ENCODE measurements at regions not wholly inside any gene's neighbourhood (a gene's known extent, or its start where the extent isn't known, plus 50 kb on each side); places are given as distances from the start of the nearest gene placed in this dataset.

GRCh38 chr12:24475337-24475736 lies 473.6 kb downstream of the BCAT1 start:
- Histone ChIP-seq H3K9me1 (replicated peaks; ENCODE audit: control insufficient read depth, extremely low read depth, insufficient read depth, low read length) (no peaks in the 10 kb centered on the region), H3K27me3 (ENCODE audit: control insufficient read depth in 2 of 2, insufficient read depth in 2 of 2, low read length in 2 of 2) (peaks cover 2% of the 10 kb centered on the region in 2 experiments), H3K4me3 (replicated peaks in 1 of 3; ENCODE audit: insufficient read depth in 1 of 3, low read depth in 1 of 3, low read length in 3 of 3) (no peak overlapping the region), H3K9ac (replicated peaks; ENCODE audit: extremely low read depth, insufficient read depth, low read length) (no peak overlapping the region), H3K9me3 (replicated peaks; ENCODE audit: control insufficient read depth, insufficient read depth, low read length) (no peaks in the 10 kb centered on the region), H3K36me3 (ENCODE audit: control insufficient read depth in 2 of 2, extremely low read depth in 1 of 2, insufficient read depth in 2 of 2, low read length in 2 of 2) (no peaks in the 10 kb centered on the region), H2AFZ (ENCODE audit: low read depth, low read length) (no peak overlapping the region), H3K27ac (ENCODE audit: insufficient read depth, low read depth, low read length) (no peak overlapping the region), H4K20me1 (replicated peaks; ENCODE audit: control insufficient read depth, extremely low read depth, insufficient read depth, low read length) (no peaks in the 10 kb centered on the region), H3K79me2 (ENCODE audit: control insufficient read depth, insufficient read depth, low read length) (no peaks in the 10 kb centered on the region), H3K4me2 (ENCODE audit: insufficient read depth, low read length) (no peak overlapping the region), H3K4me1 (ENCODE audit: control insufficient read depth, extremely low read depth, insufficient read depth, low read length) (no peaks in the 10 kb centered on the region)
- intact Hi-C loops (cut with micrococcal nuclease) = no loop called here
- POLR2A ChIA-PET = no interaction called here
- DNase-seq (ENCODE audit: low read depth, low spot score) = no peak
- no TSS peak for BruUV-seq (replicated peaks)
- no peak for TF ChIP-seq EZH2 (IDR thresholded peaks at IDR 0.05; ENCODE audit: borderline replicate concordance, low read depth, low read length, severe bottlenecking)
- TF ChIP-seq CTCF (IDR thresholded peaks at IDR 0.05; ENCODE audit: extremely low read depth in 1 of 2, insufficient read depth in 1 of 2, low read depth in 1 of 2, low read length in 2 of 2) = no peak
- TF ChIP-seq POLR2A (IDR thresholded peaks at IDR 0.05; ENCODE audit: low read depth, low read length) = no peak
- no peak for TF ChIP-seq FOS (IDR thresholded peaks at IDR 0.05; ENCODE audit: borderline replicate concordance, insufficient read depth, low read length)
- no peak for TF ChIP-seq MYC (IDR thresholded peaks at IDR 0.05; ENCODE audit: low read depth, low read length)
- TF ChIP-seq POLR2AphosphoS5 (IDR thresholded peaks at IDR 0.05; ENCODE audit: insufficient read depth, low read depth, low read length) = no peak
- TF ChIP-seq MAX (IDR thresholded peaks at IDR 0.05; ENCODE audit: insufficient read depth, insufficient read length) = no peak
- no peak for TF ChIP-seq GATA2 (IDR thresholded peaks at IDR 0.05; ENCODE audit: insufficient read depth, insufficient read length, low read depth, low read length)
- TF ChIP-seq JUN (IDR thresholded peaks at IDR 0.05; ENCODE audit: borderline replicate concordance, insufficient read depth, insufficient read length, low read depth) = no peak
- CTCF ChIA-PET = no interaction called here
- dilution Hi-C loops (cut with MboI; ENCODE audit: extremely low pct_ligation_motif_present, low sequenced_read_pairs) = no loop called here
- FAIRE-seq = no peak
